ENCODE measurements at regions not wholly inside any gene's neighbourhood (a gene's known extent, or its start where the extent isn't known, plus 50 kb on each side); places are given as distances from the start of the nearest gene placed in this dataset.

GRCh38 chr21:43273708-43274021 is 104.9 kb downstream of the CRYAA start:
- POLR2A ChIA-PET = no interaction called here
- CTCF ChIA-PET = no interaction called here
- TF ChIP-seq ELF4 (IDR thresholded peaks at IDR 0.05) (no peak), ARNT (IDR thresholded peaks at IDR 0.05) (no peak), FOXM1 (IDR thresholded peaks at IDR 0.05; ENCODE audit: borderline replicate concordance) (no peak), PKNOX1 (IDR thresholded peaks at IDR 0.05) (no peak), LEF1 (IDR thresholded peaks at IDR 0.05; ENCODE audit: borderline replicate concordance) (no peak), L3MBTL2 (conservative IDR thresholded peaks at IDR 0.05) (no peak), CTBP1 (IDR thresholded peaks at IDR 0.05; ENCODE audit: borderline replicate concordance) (no peak), ZNF384 (IDR thresholded peaks at IDR 0.05) (no peak)

GRCh38 chr21:43273016-43273707 is 104.4 kb downstream of the CRYAA start:
- CTCF ChIA-PET = no interaction called here
- DNase-seq (ENCODE audit: extremely low spot score) = no peak
- POLR2A ChIA-PET = no interaction called here
- TF ChIP-seq TARDBP (IDR thresholded peaks at IDR 0.05) = no peak
- no peak for TF ChIP-seq PKNOX1 (IDR thresholded peaks at IDR 0.05)
- no peak for TF ChIP-seq ELF4 (IDR thresholded peaks at IDR 0.05)
- no peak for TF ChIP-seq ZNF384 (IDR thresholded peaks at IDR 0.05)

More at GRCh38 chr21:43273708-43274021, 104.9 kb downstream of the CRYAA start:
- no peak for DNase-seq (ENCODE audit: extremely low spot score)

- TF ChIP-seq ARNT (IDR thresholded peaks at IDR 0.05) = no peak
- no peak for TF ChIP-seq NFRKB (IDR thresholded peaks at IDR 0.05)
- no peak for TF ChIP-seq L3MBTL2 (conservative IDR thresholded peaks at IDR 0.05)
- no peak for TF ChIP-seq ELF4 (IDR thresholded peaks at IDR 0.05)
- no peak for TF ChIP-seq CTBP1 (IDR thresholded peaks at IDR 0.05; ENCODE audit: borderline replicate concordance)
- no peak for TF ChIP-seq ZNF384 (IDR thresholded peaks at IDR 0.05)
- TF ChIP-seq PKNOX1 (IDR thresholded peaks at IDR 0.05) = no peak
- TF ChIP-seq TARDBP (IDR thresholded peaks at IDR 0.05) = no peak
- TF ChIP-seq HDGF (IDR thresholded peaks at IDR 0.05; ENCODE audit: borderline replicate concordance) = no peak
- TF ChIP-seq SUZ12 (IDR thresholded peaks at IDR 0.05) = no peak
- TF ChIP-seq BHLHE40 (IDR thresholded peaks at IDR 0.05; ENCODE audit: borderline replicate concordance) = no peak
- no peak for TF ChIP-seq FOXK2 (IDR thresholded peaks at IDR 0.05)
- TF ChIP-seq SP1 (IDR thresholded peaks at IDR 0.05) = no peak
- TF ChIP-seq FOXA1 (IDR thresholded peaks at IDR 0.05) = no peak
- no peak for TF ChIP-seq FOXM1 (IDR thresholded peaks at IDR 0.05; ENCODE audit: borderline replicate concordance)
- no peak for TF ChIP-seq LEF1 (IDR thresholded peaks at IDR 0.05; ENCODE audit: borderline replicate concordance)
- POLR2A ChIA-PET = no interaction called here
- CTCF ChIA-PET = no interaction called here
These were observed 103.8 kb downstream of the CRYAA start for GRCh38 chr21:43272591-43272990.

GRCh38 chr21:43271452-43272020 is 102.7 kb downstream of the CRYAA start:
- DNase-seq (ENCODE audit: extremely low spot score) = no peak
- TF ChIP-seq CTBP1 (IDR thresholded peaks at IDR 0.05; ENCODE audit: borderline replicate concordance) (no peak), SUZ12 (IDR thresholded peaks at IDR 0.05) (no peak), BHLHE40 (IDR thresholded peaks at IDR 0.05; ENCODE audit: borderline replicate concordance) (no peak), FOXA1 (IDR thresholded peaks at IDR 0.05) (no peak), LEF1 (IDR thresholded peaks at IDR 0.05; ENCODE audit: borderline replicate concordance) (no peak), PKNOX1 (IDR thresholded peaks at IDR 0.05) (no peak), FOXK2 (IDR thresholded peaks at IDR 0.05) (no peak), ELF4 (IDR thresholded peaks at IDR 0.05) (no peak), L3MBTL2 (conservative IDR thresholded peaks at IDR 0.05) (no peak)
- ChIA-PET CTCF (no interaction called here), POLR2A (no interaction called here)

More at GRCh38 chr21:43272591-43272990, 103.8 kb downstream of the CRYAA start:
- DNase-seq (ENCODE audit: extremely low spot score) = no peak

- ChIA-PET CTCF (no interaction called here), POLR2A (no interaction called here)
- DNase-seq (ENCODE audit: extremely low spot score) = no peak
- TF ChIP-seq ZNF384 (IDR thresholded peaks at IDR 0.05) (no peak), LEF1 (IDR thresholded peaks at IDR 0.05; ENCODE audit: borderline replicate concordance) (no peak), SUZ12 (IDR thresholded peaks at IDR 0.05) (no peak), L3MBTL2 (conservative IDR thresholded peaks at IDR 0.05) (no peak)
These were observed 102.0 kb downstream of the CRYAA start for GRCh38 chr21:43270800-43271301.

GRCh38 chr21:43269957-43270705 is 101.3 kb downstream of the CRYAA start:
- TF ChIP-seq SUZ12 (IDR thresholded peaks at IDR 0.05) (no peak), ELF4 (IDR thresholded peaks at IDR 0.05) (no peak), ZNF384 (IDR thresholded peaks at IDR 0.05) (no peak), HDGF (IDR thresholded peaks at IDR 0.05; ENCODE audit: borderline replicate concordance) (no peak), SP1 (IDR thresholded peaks at IDR 0.05) (no peak), CTBP1 (IDR thresholded peaks at IDR 0.05; ENCODE audit: borderline replicate concordance) (no peak), FOXA1 (IDR thresholded peaks at IDR 0.05) (no peak), FOXM1 (IDR thresholded peaks at IDR 0.05; ENCODE audit: borderline replicate concordance) (no peak)
- POLR2A ChIA-PET = no interaction called here
- DNase-seq (ENCODE audit: extremely low spot score) = no peak
- CTCF ChIA-PET = no interaction called here

All from HEK293T (cell line).